GM12878 (cell line): ENCODE measurements at regions not wholly inside any gene's neighbourhood (a gene's known extent, or its start where the extent isn't known, plus 50 kb on each side); places are given as distances from the start of the nearest gene placed in this dataset.

Experiments used
- TF ChIP-seq, protein P1 (sequence below): fragments of 450-650 bp; IDR thresholded peaks from 2 replicates; pipeline ENCODE4 v1.6.1; 2016; ENCODE audit warnings: mild to moderate bottlenecking, moderate library complexity, borderline replicate concordance
- TF ChIP-seq, protein P2 (sequence below): fragments of 450-650 bp; IDR thresholded peaks from 2 replicates; pipeline ENCODE4 v1.6.1; 2017; ENCODE audit warnings: mild to moderate bottlenecking, moderate library complexity
- TF ChIP-seq, protein P3 (sequence below): fragments of 450-650 bp; IDR thresholded peaks from 2 replicates; pipeline ENCODE4 v1.6.1; 2018; ENCODE audit warnings: borderline replicate concordance, mild to moderate bottlenecking; ENCODE audit not compliant: partially characterized antibody
- TF ChIP-seq, protein P4 (sequence below): fragments of 450-650 bp; IDR thresholded peaks from 2 replicates; pipeline ENCODE4 v1.6.1; 2017; ENCODE audit warnings: mild to moderate bottlenecking, moderate library complexity

DNA sequence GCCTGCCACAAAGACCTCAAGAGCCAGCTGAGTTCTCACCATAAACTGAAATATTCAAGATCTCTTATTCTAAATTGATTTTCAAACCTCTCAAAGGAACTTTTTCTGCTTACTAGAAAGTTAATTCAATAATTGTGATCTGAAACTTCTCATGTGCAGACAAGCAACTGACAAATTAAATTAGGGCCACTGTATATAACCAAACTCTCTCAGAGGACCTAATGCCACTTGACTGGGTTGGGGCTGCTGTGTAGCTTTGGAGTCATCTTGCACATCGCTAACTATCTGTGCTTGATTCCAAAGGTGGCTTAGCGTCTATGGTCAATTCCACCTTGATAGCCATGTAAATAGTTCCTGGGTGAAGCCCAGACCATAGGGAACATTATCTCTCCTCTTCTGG lies 345.2 kb downstream of the GPR37 start (continued):
- TF ChIP-seq, protein P1, sequence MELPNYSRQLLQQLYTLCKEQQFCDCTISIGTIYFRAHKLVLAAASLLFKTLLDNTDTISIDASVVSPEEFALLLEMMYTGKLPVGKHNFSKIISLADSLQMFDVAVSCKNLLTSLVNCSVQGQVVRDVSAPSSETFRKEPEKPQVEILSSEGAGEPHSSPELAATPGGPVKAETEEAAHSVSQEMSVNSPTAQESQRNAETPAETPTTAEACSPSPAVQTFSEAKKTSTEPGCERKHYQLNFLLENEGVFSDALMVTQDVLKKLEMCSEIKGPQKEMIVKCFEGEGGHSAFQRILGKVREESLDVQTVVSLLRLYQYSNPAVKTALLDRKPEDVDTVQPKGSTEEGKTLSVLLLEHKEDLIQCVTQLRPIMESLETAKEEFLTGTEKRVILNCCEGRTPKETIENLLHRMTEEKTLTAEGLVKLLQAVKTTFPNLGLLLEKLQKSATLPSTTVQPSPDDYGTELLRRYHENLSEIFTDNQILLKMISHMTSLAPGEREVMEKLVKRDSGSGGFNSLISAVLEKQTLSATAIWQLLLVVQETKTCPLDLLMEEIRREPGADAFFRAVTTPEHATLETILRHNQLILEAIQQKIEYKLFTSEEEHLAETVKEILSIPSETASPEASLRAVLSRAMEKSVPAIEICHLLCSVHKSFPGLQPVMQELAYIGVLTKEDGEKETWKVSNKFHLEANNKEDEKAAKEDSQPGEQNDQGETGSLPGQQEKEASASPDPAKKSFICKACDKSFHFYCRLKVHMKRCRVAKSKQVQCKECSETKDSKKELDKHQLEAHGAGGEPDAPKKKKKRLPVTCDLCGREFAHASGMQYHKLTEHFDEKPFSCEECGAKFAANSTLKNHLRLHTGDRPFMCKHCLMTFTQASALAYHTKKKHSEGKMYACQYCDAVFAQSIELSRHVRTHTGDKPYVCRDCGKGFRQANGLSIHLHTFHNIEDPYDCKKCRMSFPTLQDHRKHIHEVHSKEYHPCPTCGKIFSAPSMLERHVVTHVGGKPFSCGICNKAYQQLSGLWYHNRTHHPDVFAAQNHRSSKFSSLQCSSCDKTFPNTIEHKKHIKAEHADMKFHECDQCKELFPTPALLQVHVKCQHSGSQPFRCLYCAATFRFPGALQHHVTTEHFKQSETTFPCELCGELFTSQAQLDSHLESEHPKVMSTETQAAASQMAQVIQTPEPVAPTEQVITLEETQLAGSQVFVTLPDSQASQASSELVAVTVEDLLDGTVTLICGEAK, result no peak
- TF ChIP-seq, protein P2, sequence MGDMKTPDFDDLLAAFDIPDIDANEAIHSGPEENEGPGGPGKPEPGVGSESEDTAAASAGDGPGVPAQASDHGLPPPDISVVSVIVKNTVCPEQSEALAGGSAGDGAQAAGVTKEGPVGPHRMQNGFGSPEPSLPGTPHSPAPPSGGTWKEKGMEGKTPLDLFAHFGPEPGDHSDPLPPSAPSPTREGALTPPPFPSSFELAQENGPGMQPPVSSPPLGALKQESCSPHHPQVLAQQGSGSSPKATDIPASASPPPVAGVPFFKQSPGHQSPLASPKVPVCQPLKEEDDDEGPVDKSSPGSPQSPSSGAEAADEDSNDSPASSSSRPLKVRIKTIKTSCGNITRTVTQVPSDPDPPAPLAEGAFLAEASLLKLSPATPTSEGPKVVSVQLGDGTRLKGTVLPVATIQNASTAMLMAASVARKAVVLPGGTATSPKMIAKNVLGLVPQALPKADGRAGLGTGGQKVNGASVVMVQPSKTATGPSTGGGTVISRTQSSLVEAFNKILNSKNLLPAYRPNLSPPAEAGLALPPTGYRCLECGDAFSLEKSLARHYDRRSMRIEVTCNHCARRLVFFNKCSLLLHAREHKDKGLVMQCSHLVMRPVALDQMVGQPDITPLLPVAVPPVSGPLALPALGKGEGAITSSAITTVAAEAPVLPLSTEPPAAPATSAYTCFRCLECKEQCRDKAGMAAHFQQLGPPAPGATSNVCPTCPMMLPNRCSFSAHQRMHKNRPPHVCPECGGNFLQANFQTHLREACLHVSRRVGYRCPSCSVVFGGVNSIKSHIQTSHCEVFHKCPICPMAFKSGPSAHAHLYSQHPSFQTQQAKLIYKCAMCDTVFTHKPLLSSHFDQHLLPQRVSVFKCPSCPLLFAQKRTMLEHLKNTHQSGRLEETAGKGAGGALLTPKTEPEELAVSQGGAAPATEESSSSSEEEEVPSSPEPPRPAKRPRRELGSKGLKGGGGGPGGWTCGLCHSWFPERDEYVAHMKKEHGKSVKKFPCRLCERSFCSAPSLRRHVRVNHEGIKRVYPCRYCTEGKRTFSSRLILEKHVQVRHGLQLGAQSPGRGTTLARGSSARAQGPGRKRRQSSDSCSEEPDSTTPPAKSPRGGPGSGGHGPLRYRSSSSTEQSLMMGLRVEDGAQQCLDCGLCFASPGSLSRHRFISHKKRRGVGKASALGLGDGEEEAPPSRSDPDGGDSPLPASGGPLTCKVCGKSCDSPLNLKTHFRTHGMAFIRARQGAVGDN, result no peak
- TF ChIP-seq, protein P3, sequence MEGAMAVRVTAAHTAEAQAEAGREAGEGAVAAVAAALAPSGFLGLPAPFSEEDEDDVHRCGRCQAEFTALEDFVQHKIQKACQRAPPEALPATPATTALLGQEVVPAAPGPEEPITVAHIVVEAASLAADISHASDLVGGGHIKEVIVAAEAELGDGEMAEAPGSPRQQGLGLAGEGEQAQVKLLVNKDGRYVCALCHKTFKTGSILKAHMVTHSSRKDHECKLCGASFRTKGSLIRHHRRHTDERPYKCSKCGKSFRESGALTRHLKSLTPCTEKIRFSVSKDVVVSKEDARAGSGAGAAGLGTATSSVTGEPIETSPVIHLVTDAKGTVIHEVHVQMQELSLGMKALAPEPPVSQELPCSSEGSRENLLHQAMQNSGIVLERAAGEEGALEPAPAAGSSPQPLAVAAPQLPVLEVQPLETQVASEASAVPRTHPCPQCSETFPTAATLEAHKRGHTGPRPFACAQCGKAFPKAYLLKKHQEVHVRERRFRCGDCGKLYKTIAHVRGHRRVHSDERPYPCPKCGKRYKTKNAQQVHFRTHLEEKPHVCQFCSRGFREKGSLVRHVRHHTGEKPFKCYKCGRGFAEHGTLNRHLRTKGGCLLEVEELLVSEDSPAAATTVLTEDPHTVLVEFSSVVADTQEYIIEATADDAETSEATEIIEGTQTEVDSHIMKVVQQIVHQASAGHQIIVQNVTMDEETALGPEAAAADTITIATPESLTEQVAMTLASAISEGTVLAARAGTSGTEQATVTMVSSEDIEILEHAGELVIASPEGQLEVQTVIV, result no peak
- TF ChIP-seq, protein P4, sequence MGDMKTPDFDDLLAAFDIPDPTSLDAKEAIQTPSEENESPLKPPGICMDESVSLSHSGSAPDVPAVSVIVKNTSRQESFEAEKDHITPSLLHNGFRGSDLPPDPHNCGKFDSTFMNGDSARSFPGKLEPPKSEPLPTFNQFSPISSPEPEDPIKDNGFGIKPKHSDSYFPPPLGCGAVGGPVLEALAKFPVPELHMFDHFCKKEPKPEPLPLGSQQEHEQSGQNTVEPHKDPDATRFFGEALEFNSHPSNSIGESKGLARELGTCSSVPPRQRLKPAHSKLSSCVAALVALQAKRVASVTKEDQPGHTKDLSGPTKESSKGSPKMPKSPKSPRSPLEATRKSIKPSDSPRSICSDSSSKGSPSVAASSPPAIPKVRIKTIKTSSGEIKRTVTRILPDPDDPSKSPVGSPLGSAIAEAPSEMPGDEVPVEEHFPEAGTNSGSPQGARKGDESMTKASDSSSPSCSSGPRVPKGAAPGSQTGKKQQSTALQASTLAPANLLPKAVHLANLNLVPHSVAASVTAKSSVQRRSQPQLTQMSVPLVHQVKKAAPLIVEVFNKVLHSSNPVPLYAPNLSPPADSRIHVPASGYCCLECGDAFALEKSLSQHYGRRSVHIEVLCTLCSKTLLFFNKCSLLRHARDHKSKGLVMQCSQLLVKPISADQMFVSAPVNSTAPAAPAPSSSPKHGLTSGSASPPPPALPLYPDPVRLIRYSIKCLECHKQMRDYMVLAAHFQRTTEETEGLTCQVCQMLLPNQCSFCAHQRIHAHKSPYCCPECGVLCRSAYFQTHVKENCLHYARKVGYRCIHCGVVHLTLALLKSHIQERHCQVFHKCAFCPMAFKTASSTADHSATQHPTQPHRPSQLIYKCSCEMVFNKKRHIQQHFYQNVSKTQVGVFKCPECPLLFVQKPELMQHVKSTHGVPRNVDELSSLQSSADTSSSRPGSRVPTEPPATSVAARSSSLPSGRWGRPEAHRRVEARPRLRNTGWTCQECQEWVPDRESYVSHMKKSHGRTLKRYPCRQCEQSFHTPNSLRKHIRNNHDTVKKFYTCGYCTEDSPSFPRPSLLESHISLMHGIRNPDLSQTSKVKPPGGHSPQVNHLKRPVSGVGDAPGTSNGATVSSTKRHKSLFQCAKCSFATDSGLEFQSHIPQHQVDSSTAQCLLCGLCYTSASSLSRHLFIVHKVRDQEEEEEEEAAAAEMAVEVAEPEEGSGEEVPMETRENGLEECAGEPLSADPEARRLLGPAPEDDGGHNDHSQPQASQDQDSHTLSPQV, result no peak
- TF ChIP-seq, all 136 proteins: peak for 0
